ENCODE measurements at regions not wholly inside any gene's neighbourhood (a gene's known extent, or its start where the extent isn't known, plus 50 kb on each side); places are given as distances from the start of the nearest gene placed in this dataset.
"Not testable (repeated sequence)": the region's sequence is repeated elsewhere in the genome, so short reads cannot be mapped to it uniquely, and the experiment has no call there.

DNA sequence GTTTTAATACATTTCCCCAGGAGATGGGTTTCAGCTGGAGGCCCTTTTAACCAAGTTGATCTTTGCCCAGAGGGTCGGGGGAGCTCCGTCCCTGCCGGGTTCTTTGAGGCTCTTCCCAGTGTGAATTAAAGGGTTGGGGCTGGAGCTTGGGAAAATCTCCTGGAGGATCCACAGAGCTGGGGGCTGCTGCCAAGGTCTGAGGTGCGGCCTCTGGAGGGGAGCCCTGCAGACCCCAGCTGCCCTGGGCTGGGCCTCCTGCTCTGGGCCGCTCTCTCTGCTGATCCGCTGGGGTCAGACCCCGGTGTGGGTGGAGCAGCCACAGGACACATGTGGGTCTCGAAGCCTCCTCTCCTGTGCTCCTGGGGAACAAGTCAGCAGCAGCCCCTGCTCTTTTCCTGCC lies 51.4 kb upstream of the SFSWAP start:
- not testable (repeated sequence) for DNase-seq (ENCODE audit: low read depth)

DNA sequence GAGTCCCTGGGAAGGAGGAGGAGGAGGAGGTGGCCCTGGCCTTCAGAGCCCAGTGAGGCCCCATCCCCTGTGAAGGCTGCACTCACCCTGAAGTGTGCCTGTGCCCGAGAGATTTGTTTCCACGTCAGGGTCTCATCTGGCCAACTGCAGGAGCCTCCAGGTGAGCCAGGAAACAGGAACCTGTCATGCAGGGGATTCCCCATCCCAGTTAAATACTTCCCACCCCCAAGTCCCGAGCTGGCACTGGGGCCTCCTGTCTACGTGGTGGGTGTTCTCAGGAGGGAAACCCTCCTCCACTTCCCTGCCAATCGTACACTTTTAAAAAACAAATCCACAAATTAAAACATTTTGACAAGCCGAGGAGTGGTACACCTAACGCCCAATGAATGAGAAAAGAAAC lies 50.9 kb upstream of the SFSWAP start:
- DNase-seq (ENCODE audit: low read depth), result not testable (repeated sequence)

DNA sequence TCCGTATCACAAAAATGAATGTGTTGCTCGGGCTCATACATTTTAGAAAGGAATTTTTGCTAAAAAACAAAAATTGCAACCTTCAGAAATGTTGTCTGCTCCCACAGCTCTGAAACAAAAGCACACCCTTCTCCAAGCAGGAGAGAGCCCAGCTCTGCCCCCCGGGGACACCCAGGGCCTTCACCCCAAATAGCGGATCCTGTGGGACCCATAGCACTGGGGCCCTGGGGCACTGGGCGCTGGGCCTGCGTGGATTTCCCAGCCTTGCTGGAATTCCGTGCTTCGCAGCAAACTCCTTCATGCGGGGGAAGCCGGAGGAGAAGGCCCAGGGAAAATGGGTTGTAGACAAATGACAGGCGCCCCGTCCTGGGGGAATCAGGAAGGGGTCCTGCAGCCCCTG lies 50.5 kb upstream of the SFSWAP start:
- DNase-seq (ENCODE audit: low read depth), result not testable (repeated sequence)
